ENCODE measurements at regions not wholly inside any gene's neighbourhood (a gene's known extent, or its start where the extent isn't known, plus 50 kb on each side); places are given as distances from the start of the nearest gene placed in this dataset.
"Not testable (repeated sequence)": the region's sequence is repeated elsewhere in the genome, so short reads cannot be mapped to it uniquely, and the experiment has no call there.

DNA sequence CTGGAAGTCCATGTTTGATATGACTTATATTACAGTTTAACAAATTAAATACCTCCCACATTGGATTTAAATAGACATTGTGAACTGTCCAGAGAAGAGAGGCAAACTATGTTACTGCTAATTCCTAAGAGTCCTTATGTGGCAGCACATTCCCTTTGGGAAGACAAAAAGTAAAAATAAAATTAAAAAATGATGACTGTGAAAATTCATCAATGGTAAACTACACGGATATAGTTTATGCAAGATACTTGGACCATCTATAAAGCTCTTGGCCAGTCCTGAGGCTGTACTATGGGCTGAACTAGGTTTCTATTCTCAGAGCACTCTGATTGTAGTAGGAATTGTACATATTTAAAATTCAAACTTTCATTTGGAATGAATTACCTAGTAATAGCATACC is 206.4 kb downstream of the LRRK2 start:
- no peaks in the 10 kb centered on the region for H3K36me3 Mint-ChIP-seq
- DNase-seq (no peak), ATAC-seq (ENCODE audit: low read depth in 2 of 2) (no peak)
- H3K27ac Mint-ChIP-seq: no peak overlapping the region
- no peaks in the 10 kb centered on the region for H3K27me3 Mint-ChIP-seq
- peaks cover 0 to 1% (median 0%) of the 10 kb centered on the region in 7 donors for H3K9me3 Mint-ChIP-seq
- no peaks in the 10 kb centered on the region for H3K4me1 Mint-ChIP-seq
- no peak overlapping the region for H3K4me3 Mint-ChIP-seq

- no peaks in the 10 kb centered on the region for H3K9me3 Mint-ChIP-seq
- no peak for DNase-seq
- H3K4me1 Mint-ChIP-seq: no peaks in the 10 kb centered on the region
- no peak overlapping the region for H3K4me3 Mint-ChIP-seq
- no peak overlapping the region for H3K27ac Mint-ChIP-seq
- peaks cover 0 to 9% (median 7%) of the 10 kb centered on the region in 3 donors for H3K27me3 Mint-ChIP-seq
- ATAC-seq (ENCODE audit: low read depth in 2 of 2): no peak
- H3K36me3 Mint-ChIP-seq: no peaks in the 10 kb centered on the region
Measured at GRCh38 chr12:40435251-40435650, 210.5 kb downstream of the LRRK2 start.

DNA sequence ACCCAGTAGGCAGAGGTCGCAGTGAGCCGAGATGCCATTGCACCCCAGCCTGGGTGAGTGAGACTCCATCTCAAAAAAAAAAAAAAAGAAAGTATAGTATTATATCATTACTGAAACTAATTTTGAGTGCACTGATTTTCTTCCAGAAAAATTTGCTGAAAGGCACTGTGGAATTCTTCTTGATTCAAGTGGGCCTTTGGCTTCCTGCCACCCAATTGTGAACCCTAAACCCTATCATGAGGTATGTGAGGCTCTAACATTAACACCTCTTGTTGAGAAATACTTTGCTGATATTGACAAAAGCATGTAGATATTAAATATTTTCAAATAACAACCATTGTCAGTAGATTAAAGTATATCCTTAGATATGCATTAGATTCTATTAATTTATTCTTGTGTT is 211.2 kb downstream of the LRRK2 start:
- no peak for DNase-seq
- Mint-ChIP-seq H3K36me3 (no peaks in the 10 kb centered on the region), H3K4me1 (no peaks in the 10 kb centered on the region), H3K27me3 (peaks cover 0 to 11% (median 8%) of the 10 kb centered on the region in 3 donors), H3K27ac (no peak overlapping the region), H3K9me3 (no peaks in the 10 kb centered on the region), H3K4me3 (no peak overlapping the region)
- no peak for ATAC-seq (ENCODE audit: low read depth in 2 of 2)

GRCh38 chr12:40436564-40436963 is 211.8 kb downstream of the LRRK2 start:
- no peaks in the 10 kb centered on the region for H3K9me3 Mint-ChIP-seq

DNA sequence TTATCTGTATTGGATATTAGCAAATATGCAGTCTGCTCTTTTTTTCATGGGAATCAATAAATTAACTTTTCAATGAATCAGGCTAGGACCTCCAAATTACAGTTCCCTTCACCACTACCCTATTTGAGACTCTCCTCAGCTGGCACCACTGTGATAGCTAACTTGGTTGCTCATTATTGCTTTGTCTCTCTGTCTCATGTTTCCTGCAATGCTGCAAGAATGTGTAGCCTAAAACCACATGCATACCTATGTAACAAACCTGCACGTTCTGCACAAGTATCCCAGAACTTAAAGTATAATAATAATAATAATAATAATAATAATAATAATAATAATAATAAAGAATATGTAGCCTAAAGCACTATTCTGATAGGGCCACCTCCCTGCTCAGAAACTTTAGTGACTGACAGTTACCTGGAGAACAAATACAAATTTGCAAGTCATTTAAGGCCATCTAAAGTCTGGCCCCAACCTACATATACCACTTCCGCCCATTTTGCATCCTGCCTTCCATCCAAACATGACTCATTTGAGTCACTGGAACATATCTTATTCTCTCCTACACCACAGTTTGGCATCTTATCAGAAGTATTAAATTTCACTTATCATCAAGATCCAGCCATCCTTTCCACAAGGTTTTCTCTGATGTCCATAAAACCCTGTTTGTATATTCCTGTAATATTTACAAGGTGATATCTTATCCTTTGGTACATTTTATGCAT is 215.1 kb downstream of the LRRK2 start:
- no peak overlapping the region for H3K4me3 Mint-ChIP-seq
- H3K27me3 Mint-ChIP-seq: peaks cover 0 to 11% (median 8%) of the 10 kb centered on the region in 3 donors
- DNase-seq: no peak
- H3K4me1 Mint-ChIP-seq: no peaks in the 10 kb centered on the region
- H3K27ac Mint-ChIP-seq: no peak overlapping the region
- no peak for ATAC-seq (ENCODE audit: low read depth in 2 of 2)
- no peaks in the 10 kb centered on the region for H3K36me3 Mint-ChIP-seq
- no peaks in the 10 kb centered on the region for H3K9me3 Mint-ChIP-seq

More at GRCh38 chr12:40436564-40436963, 211.8 kb downstream of the LRRK2 start:
- no peak for DNase-seq
- peaks cover 0 to 11% (median 8%) of the 10 kb centered on the region in 3 donors for H3K27me3 Mint-ChIP-seq
- no peak overlapping the region for H3K4me3 Mint-ChIP-seq
- H3K4me1 Mint-ChIP-seq: no peaks in the 10 kb centered on the region
- H3K36me3 Mint-ChIP-seq: no peaks in the 10 kb centered on the region
- H3K27ac Mint-ChIP-seq: no peak overlapping the region
- ATAC-seq (ENCODE audit: low read depth in 2 of 2): no peak

DNA sequence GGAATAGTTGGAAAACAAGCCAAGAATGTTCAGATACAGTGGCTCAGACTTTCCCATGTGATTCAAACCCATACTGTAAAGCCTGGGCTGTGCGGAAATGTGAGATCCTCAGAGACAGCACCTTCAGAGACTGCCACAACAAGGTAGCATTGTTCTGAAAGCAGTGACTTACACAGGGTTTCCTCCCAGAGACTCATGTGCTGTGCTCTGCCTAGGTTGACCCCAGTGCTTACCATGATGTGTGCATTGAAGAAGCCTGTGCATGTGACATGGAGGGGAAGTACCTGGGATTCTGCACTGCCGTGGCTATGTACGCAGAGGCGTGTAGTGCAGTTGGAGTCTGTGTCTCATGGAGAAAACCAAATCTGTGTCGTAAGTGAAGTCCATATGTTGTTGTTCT is 219.4 kb downstream of the LRRK2 start:
- DNase-seq (no peak), ATAC-seq (ENCODE audit: low read depth in 2 of 2) (no peak)
- peaks cover 0 to 3% (median 0%) of the 10 kb centered on the region in 3 donors for H3K4me1 Mint-ChIP-seq
- no peaks in the 10 kb centered on the region for H3K36me3 Mint-ChIP-seq
- no peak overlapping the region for H3K4me3 Mint-ChIP-seq
- peaks cover 0 to 5% (median 0%) of the 10 kb centered on the region in 7 donors for H3K9me3 Mint-ChIP-seq
- peaks cover 0 to 6% (median 4%) of the 10 kb centered on the region in 3 donors for H3K27me3 Mint-ChIP-seq
- H3K27ac Mint-ChIP-seq: peak overlapping the region in 1 of 6 donors; percentile 56

GRCh38 chr12:40446385-40446784 is 221.6 kb downstream of the LRRK2 start:
- ATAC-seq (ENCODE audit: low read depth in 2 of 2) (no peak), DNase-seq (no peak)
- H3K36me3 Mint-ChIP-seq: no peaks in the 10 kb centered on the region
- H3K4me3 Mint-ChIP-seq: no peak overlapping the region
- H3K9me3 Mint-ChIP-seq: peaks cover 0 to 5% (median 0%) of the 10 kb centered on the region in 7 donors
- no peaks in the 10 kb centered on the region for H3K27me3 Mint-ChIP-seq
- peaks cover 0 to 3% (median 0%) of the 10 kb centered on the region in 3 donors for H3K4me1 Mint-ChIP-seq
- no peak overlapping the region for H3K27ac Mint-ChIP-seq

- not testable (repeated sequence) for H3K36me3 Mint-ChIP-seq; H3K4me1 Mint-ChIP-seq; H3K27me3 Mint-ChIP-seq; H3K4me3 Mint-ChIP-seq; H3K9me3 Mint-ChIP-seq; ATAC-seq (ENCODE audit: low read depth in 2 of 2); DNase-seq
- peak overlapping the region in 3 of 6 donors; percentile 9 to 69 (median 54) for H3K27ac Mint-ChIP-seq
Measured at GRCh38 chr12:40448523-40448922, 223.7 kb downstream of the LRRK2 start.

DNA sequence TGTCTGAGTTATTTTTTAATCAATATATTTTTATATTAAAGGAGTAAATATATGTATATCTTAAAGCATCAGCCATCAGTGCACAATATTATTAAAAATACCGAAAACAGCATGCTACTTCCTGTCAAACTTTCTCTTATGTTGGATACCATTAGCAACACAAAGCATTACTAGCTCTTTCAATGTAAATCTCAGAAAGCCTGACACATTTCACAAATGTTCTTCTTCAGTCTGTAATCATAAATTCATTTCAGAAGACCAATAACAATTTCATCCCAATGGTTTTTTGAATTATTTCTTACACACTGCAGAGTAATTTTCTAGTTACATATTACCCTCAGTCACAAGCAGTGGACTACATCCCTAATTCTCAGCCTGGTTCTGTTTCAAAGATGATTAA is 226.9 kb downstream of the LRRK2 start:
- DNase-seq (no peak), ATAC-seq (ENCODE audit: low read depth in 2 of 2) (no peak)
- peaks cover 0 to 5% (median 0%) of the 10 kb centered on the region in 7 donors for H3K9me3 Mint-ChIP-seq
- no peak overlapping the region for H3K27ac Mint-ChIP-seq
- H3K4me1 Mint-ChIP-seq: peaks cover 0 to 3% (median 0%) of the 10 kb centered on the region in 3 donors
- peaks cover 0 to 7% (median 3%) of the 10 kb centered on the region in 3 donors for H3K27me3 Mint-ChIP-seq
- H3K4me3 Mint-ChIP-seq: no peak overlapping the region
- H3K36me3 Mint-ChIP-seq: no peaks in the 10 kb centered on the region

DNA sequence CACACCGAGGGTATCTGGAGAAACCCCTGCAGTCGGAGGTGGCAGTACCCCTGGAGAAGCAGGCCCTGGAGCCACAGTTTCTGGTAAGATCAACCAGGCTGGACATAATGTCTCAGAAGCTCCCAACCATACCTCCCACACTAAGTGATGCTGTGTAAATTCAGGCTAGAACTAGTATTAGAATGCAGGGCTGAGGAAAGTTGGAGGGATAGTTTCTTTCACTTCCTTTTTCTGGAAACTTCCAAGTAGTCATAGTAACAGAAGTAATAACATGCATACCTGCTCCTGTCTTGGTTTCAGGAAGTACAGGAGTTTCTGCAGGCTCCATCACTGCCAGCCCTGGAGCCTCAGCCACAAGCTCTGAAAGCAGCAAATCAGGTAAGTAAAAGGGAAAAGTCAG is 228.1 kb upstream of the CNTN1 start:
- Mint-ChIP-seq H3K27me3 (peaks cover 0 to 5% (median 0%) of the 10 kb centered on the region in 3 donors), H3K36me3 (no peaks in the 10 kb centered on the region), H3K4me3 (no peak overlapping the region), H3K9me3 (peaks cover 0 to 4% (median 4%) of the 10 kb centered on the region in 7 donors), H3K27ac (peak overlapping the region in 1 of 6 donors; percentile 49), H3K4me1 (no peaks in the 10 kb centered on the region)
- DNase-seq (no peak), ATAC-seq (ENCODE audit: low read depth in 2 of 2) (no peak)

- Mint-ChIP-seq H3K27me3 (peaks cover 0 to 6% (median 4%) of the 10 kb centered on the region in 3 donors), H3K27ac (no peak overlapping the region), H3K4me1 (no peaks in the 10 kb centered on the region), H3K36me3 (no peaks in the 10 kb centered on the region), H3K4me3 (no peak overlapping the region), H3K9me3 (no peaks in the 10 kb centered on the region)
- ATAC-seq (ENCODE audit: low read depth in 2 of 2): no peak
- DNase-seq: no peak
Measured at GRCh38 chr12:40469736-40470135, 222.5 kb upstream of the CNTN1 start.

DNA sequence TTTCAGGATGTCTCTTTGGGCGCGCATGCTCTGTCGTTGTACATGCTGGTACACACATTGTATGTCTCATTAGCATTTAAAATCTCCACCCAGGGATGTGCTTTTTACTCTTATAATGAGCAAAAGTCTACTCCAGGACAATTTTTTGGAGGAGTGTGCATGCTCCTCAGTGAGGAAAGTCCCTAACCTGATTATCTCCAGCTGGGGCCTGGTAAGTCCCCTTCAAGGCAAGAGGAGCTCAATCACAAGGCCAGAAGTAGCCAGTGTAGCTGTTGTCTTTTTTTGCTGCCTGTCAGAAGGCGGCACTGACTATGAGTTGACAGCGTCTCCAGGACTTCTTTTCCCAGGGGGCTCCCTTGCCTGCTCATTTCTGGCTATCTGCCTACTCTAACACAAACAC is 218.3 kb upstream of the CNTN1 start:
- H3K27me3 Mint-ChIP-seq: peaks cover 0 to 14% (median 12%) of the 10 kb centered on the region in 3 donors

DNA sequence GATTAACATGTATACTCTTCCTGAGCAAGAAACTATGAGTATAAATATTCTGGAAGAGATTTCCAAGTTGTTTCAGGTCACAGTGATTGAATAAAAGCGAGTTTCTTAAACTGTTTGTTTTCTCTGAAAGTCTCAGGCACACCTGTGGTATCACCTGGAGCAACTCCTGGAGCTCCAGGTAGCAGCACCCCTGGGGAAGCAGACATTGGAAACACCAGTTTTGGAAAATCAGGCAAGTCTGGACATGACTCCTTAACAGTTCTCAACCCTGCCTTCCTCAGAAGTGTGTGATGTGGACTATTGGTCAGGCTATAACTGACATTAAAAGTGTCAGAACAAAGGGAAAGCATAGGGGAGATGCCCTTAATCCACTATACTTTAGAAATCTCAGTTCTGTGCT is 217.6 kb upstream of the CNTN1 start:
- Mint-ChIP-seq H3K9me3 (peaks cover 0 to 10% (median 4%) of the 10 kb centered on the region in 7 donors), H3K27me3 (peaks cover 0 to 18% (median 12%) of the 10 kb centered on the region in 3 donors), H3K4me1 (no peaks in the 10 kb centered on the region), H3K36me3 (peaks cover 0 to 8% of the 10 kb centered on the region in 2 donors), H3K4me3 (no peak overlapping the region), H3K27ac (no peak overlapping the region)
- DNase-seq: no peak
- ATAC-seq (ENCODE audit: low read depth in 2 of 2): no peak

More for the DNA sequence above, 218.3 kb upstream of the CNTN1 start:
- H3K36me3 Mint-ChIP-seq: peaks cover 0 to 1% of the 10 kb centered on the region in 2 donors
- H3K4me3 Mint-ChIP-seq: no peak overlapping the region
- peaks cover 0 to 3% (median 0%) of the 10 kb centered on the region in 7 donors for H3K9me3 Mint-ChIP-seq
- ATAC-seq (ENCODE audit: low read depth in 2 of 2): no peak
- H3K27ac Mint-ChIP-seq: no peak overlapping the region
- no peak for DNase-seq
- no peaks in the 10 kb centered on the region for H3K4me1 Mint-ChIP-seq

DNA sequence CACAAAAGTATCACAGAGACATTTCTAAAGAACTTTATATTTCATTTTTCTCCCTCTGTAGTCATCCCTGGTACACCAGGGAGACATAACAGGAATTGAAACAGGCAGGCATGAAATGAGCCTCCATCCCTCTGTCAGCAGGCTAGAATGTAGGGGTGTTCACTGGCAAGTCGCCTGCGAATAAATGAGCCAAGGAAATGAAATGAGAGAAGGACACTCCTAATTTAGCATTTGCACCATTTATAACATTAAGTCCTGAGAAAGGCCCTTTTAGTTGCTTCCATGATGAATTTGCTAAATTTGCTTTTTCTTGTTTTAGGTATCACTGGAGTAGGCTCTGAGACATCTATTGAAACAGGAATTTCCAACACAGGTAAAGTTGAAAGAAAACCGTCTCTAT is 192.4 kb upstream of the CNTN1 start:
- Mint-ChIP-seq H3K4me3 (no peak overlapping the region), H3K4me1 (peaks cover 0 to 4% (median 0%) of the 10 kb centered on the region in 3 donors), H3K9me3 (peaks cover 0 to 4% (median 1%) of the 10 kb centered on the region in 7 donors), H3K27me3 (peaks cover 4 to 8% (median 5%) of the 10 kb centered on the region in 3 donors), H3K36me3 (no peaks in the 10 kb centered on the region), H3K27ac (no peak overlapping the region)
- no peak for DNase-seq
- no peak for ATAC-seq (ENCODE audit: low read depth in 2 of 2)
